ENCODE measurements at regions not wholly inside any gene's neighbourhood (a gene's known extent, or its start where the extent isn't known, plus 50 kb on each side); places are given as distances from the start of the nearest gene placed in this dataset.
"Not testable (repeated sequence)": the region's sequence is repeated elsewhere in the genome, so short reads cannot be mapped to it uniquely, and the experiment has no call there.

DNA sequence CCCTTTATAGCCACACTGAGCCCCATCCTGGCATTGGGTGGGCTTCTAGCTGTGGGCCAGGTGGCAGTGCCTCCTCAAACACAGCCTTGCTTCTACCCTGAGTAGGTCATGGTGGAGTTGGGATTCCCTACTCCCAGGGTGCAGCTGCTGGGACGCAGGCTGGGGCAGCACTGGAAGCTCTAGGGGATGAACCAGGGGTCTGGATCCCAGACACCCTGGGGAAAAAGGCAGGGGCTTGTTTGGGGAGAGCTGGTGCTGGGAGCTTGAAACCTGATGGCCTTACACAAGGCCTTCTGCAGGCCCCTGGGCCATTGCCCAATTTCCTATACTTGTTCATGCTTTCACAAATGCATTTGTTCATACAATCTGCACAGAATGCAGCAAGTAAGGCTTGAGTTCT lies 103.7 kb upstream of the CTBP2 start:
- no peak for DNase-seq

DNA sequence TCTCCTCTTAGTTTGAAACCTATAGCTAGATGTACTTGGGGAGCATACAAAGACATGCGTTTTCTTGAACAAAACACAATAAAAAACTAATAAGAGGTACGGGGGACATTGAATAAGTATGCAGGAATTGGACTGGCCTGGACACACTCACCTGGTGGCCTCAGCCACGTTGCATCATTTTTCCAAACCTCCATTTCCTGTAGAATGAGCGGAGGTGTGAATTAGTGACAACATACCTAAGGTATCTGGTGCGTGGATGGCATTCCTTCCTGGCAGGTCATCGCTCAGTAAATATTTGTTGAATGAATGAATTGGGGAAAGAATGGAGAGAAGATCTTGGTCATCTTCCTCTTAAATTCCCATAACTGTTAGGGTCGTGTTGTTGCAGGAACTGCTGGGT lies 103.2 kb upstream of the CTBP2 start:
- DNase-seq: no peak

DNA sequence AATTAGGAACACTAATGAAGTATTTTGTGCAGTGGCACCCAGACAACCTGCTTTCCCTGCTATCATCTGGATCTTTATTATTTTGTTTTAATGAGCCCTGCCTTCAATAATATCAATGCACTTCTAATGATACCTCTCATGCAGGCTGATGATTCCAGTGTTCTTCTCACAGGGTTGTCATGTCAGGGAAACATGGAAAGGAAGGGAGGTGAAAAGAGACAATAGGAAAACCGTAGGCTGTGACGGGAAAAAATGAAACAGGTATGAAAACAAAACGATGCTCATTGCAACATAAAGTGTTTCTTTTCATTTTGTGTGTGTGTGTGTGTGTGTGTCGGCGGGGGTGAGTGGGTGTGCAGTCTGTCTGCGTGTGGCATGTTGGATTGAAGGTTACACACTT lies 102.6 kb upstream of the CTBP2 start:
- no peak for DNase-seq

GRCh38 chr10:125262409-125262808 lies 102.0 kb upstream of the CTBP2 start:
- no peak for DNase-seq

- DNase-seq: no peak
Observed at GRCh38 chr10:125261491-125262186, 101.3 kb upstream of the CTBP2 start.

DNA sequence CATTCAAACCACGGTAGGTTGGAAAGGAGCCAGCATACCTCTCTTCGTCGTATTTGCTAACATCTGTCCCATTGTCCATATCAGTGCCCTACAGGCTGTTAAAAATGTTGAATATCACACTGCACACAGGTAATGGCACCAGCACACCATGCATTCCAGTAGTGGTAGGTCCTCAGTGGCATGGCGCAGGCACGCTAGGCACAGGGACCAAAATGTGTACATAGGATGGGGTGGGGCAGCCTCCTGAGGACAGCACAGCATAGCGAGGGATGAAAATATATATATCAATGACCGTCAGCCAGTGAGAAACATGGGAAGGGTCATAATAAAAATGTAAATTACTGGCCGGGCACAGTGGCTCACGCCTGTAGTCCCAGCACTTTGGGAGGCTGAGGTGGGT lies 99.9 kb upstream of the CTBP2 start:
- no peak for DNase-seq

GRCh38 chr10:125259651-125260050 lies 99.3 kb upstream of the CTBP2 start:
- DNase-seq: no peak

- DNase-seq: no peak
Observed at GRCh38 chr10:125258676-125259075, 98.3 kb upstream of the CTBP2 start.

DNA sequence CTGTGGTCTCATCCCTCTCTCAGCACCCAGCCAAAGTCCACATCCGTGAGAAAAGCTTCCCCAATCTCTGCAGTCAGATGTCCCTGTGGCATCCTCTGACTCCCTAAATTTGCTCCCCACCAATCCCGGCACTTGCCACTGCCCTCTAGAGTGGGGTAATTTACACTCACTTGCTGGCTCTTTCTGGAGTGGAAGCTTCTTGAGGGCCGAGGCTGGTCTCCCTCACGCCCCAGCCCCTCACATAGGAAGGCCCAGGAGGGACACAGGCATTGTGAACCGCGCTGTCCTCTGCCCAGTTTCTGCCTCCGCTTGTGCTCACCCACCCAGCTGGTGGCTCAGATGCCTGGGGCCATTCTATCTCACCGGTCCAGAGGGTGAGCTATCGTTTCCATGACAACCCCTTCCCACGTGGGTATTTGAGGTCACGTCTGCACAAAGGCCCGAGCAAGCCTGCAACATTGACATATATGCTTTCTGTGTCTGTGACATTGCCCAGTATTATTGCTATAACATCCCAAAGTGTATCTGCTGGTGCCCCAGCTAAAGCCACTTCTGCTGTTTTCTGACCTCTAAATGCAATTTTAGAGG lies 97.3 kb upstream of the CTBP2 start:
- no peak for DNase-seq

- no peak for DNase-seq
Observed at GRCh38 chr10:125256026-125256425, 95.7 kb upstream of the CTBP2 start.

DNA sequence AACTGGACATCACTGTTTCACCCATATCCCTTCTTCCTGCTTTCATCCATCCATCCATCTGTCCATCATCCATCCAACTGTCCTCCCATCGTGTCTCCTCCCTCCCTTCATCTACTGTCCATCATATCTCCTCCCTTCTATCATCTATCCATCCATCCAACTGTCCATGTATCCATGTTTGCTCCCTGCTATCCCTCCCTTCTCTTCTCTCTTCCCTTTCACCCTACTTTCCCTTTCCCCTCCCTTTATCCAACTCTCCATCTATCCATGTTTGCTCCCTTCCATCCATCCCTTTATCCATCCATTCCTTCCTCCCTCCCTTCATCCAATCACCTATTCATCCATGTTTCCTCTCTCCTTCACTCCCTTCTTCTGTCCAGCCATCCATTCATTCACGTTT lies 92.6 kb upstream of the CTBP2 start:
- no peak for DNase-seq

GRCh38 chr10:125250834-125251233 lies 90.5 kb upstream of the CTBP2 start:
- DNase-seq: not testable (repeated sequence)

DNA sequence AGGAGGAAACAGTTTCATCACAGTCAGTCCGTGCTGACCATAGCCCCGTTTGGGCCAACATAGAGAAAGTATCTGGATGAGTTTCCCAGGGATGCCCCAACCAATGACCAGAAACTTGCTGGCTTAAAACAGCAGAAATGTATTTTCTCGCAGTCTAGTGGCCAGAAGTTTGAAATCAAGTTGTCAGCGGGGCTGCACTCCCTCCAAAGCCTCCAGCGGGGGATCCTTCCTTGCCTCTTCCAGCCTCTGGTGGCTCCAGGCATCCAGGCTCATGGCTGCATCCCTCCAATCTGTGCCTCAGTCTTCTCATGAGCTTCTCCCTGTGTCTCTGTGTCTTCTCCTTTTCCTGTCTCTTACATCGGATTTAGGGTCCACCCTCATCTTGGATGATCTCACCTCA lies 89.6 kb upstream of the CTBP2 start:
- DNase-seq: no peak

- DNase-seq: no peak
Observed at GRCh38 chr10:125248489-125248888, 88.1 kb upstream of the CTBP2 start.

GRCh38 chr10:125247576-125247975 lies 87.2 kb upstream of the CTBP2 start:
- DNase-seq: no peak

- no peak for DNase-seq
Observed at GRCh38 chr10:125243532-125244253, 83.3 kb upstream of the CTBP2 start.

- no peak for DNase-seq
Observed at GRCh38 chr10:125238682-125239081, 78.3 kb upstream of the CTBP2 start.

GRCh38 chr10:125236091-125236490 lies 75.7 kb upstream of the CTBP2 start:
- no peak for DNase-seq

- DNase-seq: no peak
Observed at GRCh38 chr10:125235093-125236069, 75.0 kb upstream of the CTBP2 start.

GRCh38 chr10:125234576-125234975 lies 74.2 kb upstream of the CTBP2 start:
- DNase-seq: not testable (repeated sequence)

GRCh38 chr10:125233726-125234125 lies 73.4 kb upstream of the CTBP2 start:
- DNase-seq: no peak

GRCh38 chr10:125232841-125233240 lies 72.5 kb upstream of the CTBP2 start:
- no peak for DNase-seq

Measured in CD4-positive, alpha-beta T cell treated with Interleukin-1 beta for 1 hour (primary cell).